HG02763 (cell line): ENCODE measurements at regions not wholly inside any gene's neighbourhood (a gene's known extent, or its start where the extent isn't known, plus 50 kb on each side); places are given as distances from the start of the nearest gene placed in this dataset.
"Not testable (repeated sequence)": the region's sequence is repeated elsewhere in the genome, so short reads cannot be mapped to it uniquely, and the experiment has no call there.

Experiments used
- ATAC-seq: cut with Tn5 transposase; IDR thresholded peaks from one replicate; pipeline ENCODE4 v1.9.1; 2021; ENCODE audit warnings: mild to moderate bottlenecking, moderate library complexity; ENCODE audit not compliant: unreplicated experiment

- no peak for ATAC-seq
These were observed 210.0 kb upstream of the KLF14 start for GRCh38 chr7:130943981-130944380.

- ATAC-seq = no peak
These were observed 211.0 kb upstream of the KLF14 start for GRCh38 chr7:130944997-130945396.

- ATAC-seq = no peak
These were observed 211.4 kb upstream of the KLF14 start for GRCh38 chr7:130945411-130945811.

- no peak for ATAC-seq
These were observed 212.1 kb upstream of the KLF14 start for GRCh38 chr7:130946114-130946513.

GRCh38 chr7:130947792-130948580 is 214.0 kb upstream of the KLF14 start:
- ATAC-seq = no peak

GRCh38 chr7:130948822-130949221 is 214.8 kb upstream of the KLF14 start:
- no peak for ATAC-seq

GRCh38 chr7:130949550-130949949 is 215.5 kb upstream of the KLF14 start:
- ATAC-seq = no peak

GRCh38 chr7:130950054-130950453 is 216.0 kb upstream of the KLF14 start:
- no peak for ATAC-seq

- no peak for ATAC-seq
These were observed 216.7 kb upstream of the KLF14 start for GRCh38 chr7:130950741-130951140.

- no peak for ATAC-seq
These were observed 217.4 kb upstream of the KLF14 start for GRCh38 chr7:130951303-130951975.

- no peak for ATAC-seq
These were observed 218.2 kb upstream of the KLF14 start for GRCh38 chr7:130951976-130952876.

- no peak for ATAC-seq
These were observed 219.2 kb upstream of the KLF14 start for GRCh38 chr7:130953196-130953595.

- ATAC-seq = no peak
These were observed 221.0 kb upstream of the KLF14 start for GRCh38 chr7:130954918-130955564.

- ATAC-seq = no peak
These were observed 221.5 kb upstream of the KLF14 start for GRCh38 chr7:130955565-130955919.

GRCh38 chr7:130956417-130957136 is 222.6 kb upstream of the KLF14 start:
- ATAC-seq = no peak

GRCh38 chr7:130957137-130957513 is 223.1 kb upstream of the KLF14 start:
- ATAC-seq = no peak

- ATAC-seq = not testable (repeated sequence)
These were observed 223.9 kb upstream of the KLF14 start for GRCh38 chr7:130957722-130958435.

- ATAC-seq = no peak
These were observed 224.8 kb upstream of the KLF14 start for GRCh38 chr7:130958846-130959245.

- ATAC-seq = no peak
These were observed 225.8 kb upstream of the KLF14 start for GRCh38 chr7:130959743-130960207.
